ENCODE measurements at regions not wholly inside any gene's neighbourhood (a gene's known extent, or its start where the extent isn't known, plus 50 kb on each side); places are given as distances from the start of the nearest gene placed in this dataset.
"Not testable (repeated sequence)": the region's sequence is repeated elsewhere in the genome, so short reads cannot be mapped to it uniquely, and the experiment has no call there.

GRCh38 chr6:163863565-163863964 is 449.0 kb downstream of the QKI start:
- H3K4me3 ChIP-seq (ENCODE audit: low read length): no peak overlapping the region
- H3K9ac ChIP-seq (ENCODE audit: low read depth, low read length): no peak overlapping the region
- no peak overlapping the region for H3K27ac ChIP-seq (ENCODE audit: low read depth, low read length)
- WGBS: 64% methylated on average over 6 of the region's 6 CpGs
- H3K36me3 ChIP-seq (ENCODE audit: insufficient read depth, low read length): no peaks in the 10 kb centered on the region
- no peaks in the 10 kb centered on the region for H3K9me3 ChIP-seq (ENCODE audit: insufficient read depth, low read depth, low read length)
- H3K4me1 ChIP-seq (ENCODE audit: insufficient read depth, low read length): 0 out of 2 replicates have a peak, but pooled peaks cover 4% of the 10 kb centered on the region
- H3K27me3 ChIP-seq (ENCODE audit: insufficient read depth, low read length): no peaks in the 10 kb centered on the region

DNA sequence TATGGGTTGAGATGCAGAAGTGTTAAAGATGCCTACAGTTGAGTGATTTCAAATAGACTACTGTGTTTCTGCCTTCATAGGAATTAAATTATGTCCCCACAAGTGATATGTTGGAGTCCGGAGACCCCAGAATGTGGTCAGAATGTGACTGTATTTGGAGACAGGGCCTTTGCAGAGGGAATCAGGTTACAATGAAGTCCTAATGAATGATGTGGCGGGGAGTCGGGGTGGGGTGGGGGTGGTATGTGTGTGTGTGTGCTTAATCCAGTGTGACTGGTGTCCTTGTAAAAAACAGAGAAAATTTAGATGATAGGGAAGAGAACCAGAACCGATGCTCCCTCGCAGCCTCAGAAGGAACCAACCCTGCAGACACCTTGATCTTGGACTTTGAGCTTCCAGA is 448.2 kb downstream of the QKI start:
- no peaks in the 10 kb centered on the region for H3K27me3 ChIP-seq (ENCODE audit: insufficient read depth, low read length)
- H3K36me3 ChIP-seq (ENCODE audit: insufficient read depth, low read length): no peaks in the 10 kb centered on the region
- WGBS: 88% methylated on average over 5 of the region's 5 CpGs
- H3K4me1 ChIP-seq (ENCODE audit: insufficient read depth, low read length): 0 out of 2 replicates have a peak, but pooled peaks cover 2% of the 10 kb centered on the region
- H3K9me3 ChIP-seq (ENCODE audit: insufficient read depth, low read depth, low read length): no peaks in the 10 kb centered on the region
- H3K4me3 ChIP-seq (ENCODE audit: low read length): no peak overlapping the region
- no peak overlapping the region for H3K9ac ChIP-seq (ENCODE audit: low read depth, low read length)
- H3K27ac ChIP-seq (ENCODE audit: low read depth, low read length): no peak overlapping the region

- H3K9ac ChIP-seq (ENCODE audit: low read depth, low read length): no peak overlapping the region
- H3K4me3 ChIP-seq (ENCODE audit: low read length): no peak overlapping the region
- H3K27ac ChIP-seq (ENCODE audit: low read depth, low read length): no peak overlapping the region
- no peaks in the 10 kb centered on the region for H3K9me3 ChIP-seq (ENCODE audit: insufficient read depth, low read depth, low read length)
- H3K4me1 ChIP-seq (ENCODE audit: insufficient read depth, low read length): no peaks in the 10 kb centered on the region
- no peaks in the 10 kb centered on the region for H3K27me3 ChIP-seq (ENCODE audit: insufficient read depth, low read length)
- WGBS: 96% methylated on average over 8 of the region's 8 CpGs
- H3K36me3 ChIP-seq (ENCODE audit: insufficient read depth, low read length): no peaks in the 10 kb centered on the region
These were observed 447.1 kb downstream of the QKI start for GRCh38 chr6:163861627-163862026.

DNA sequence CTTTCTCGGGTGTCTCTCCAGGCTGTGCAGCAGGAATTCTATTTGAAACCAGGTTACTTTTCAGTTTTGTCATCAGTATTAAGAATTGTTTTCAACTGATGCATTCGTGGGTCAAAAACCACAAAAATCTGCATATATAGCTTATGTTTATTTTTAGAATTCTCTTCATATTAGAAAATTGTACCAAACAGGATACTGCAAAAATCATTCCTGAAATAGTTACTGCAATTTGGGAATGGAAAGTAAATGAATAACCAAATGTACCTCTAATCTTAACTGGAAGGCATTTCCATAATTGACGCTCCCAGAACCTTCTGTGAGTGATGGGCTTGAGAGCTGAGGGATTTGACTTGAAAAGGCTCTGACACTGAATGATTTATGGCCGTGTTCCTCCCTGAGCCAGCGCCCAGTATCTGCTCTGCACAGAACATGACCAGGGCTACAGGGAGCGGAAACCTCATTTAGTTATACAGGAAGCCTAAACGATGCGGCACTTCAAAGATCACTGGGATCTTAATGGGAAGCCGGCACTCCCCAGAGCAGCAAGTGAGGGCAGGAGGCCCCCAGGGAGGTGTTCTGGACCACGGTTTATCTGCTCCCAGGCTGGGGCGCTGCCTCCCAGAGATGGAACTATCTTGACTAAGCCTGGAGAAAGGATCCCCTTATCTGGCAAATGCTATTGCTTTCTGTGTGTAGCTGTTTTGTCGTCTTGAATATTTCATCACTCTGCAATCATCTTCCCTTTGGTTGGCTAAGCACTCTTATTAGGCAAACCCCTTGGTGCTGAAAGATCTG is 446.0 kb downstream of the QKI start:
- Histone ChIP-seq H3K9me3 (ENCODE audit: insufficient read depth, low read depth, low read length) (no peaks in the 10 kb centered on the region), H3K9ac (ENCODE audit: low read depth, low read length) (no peak overlapping the region), H3K27me3 (ENCODE audit: insufficient read depth, low read length) (no peaks in the 10 kb centered on the region), H3K4me3 (ENCODE audit: low read length) (no peak overlapping the region), H3K4me1 (ENCODE audit: insufficient read depth, low read length) (no peaks in the 10 kb centered on the region; the same call in 1 of the 2 replicates), H3K27ac (ENCODE audit: low read depth, low read length) (no peak overlapping the region), H3K36me3 (ENCODE audit: insufficient read depth, low read length) (no peaks in the 10 kb centered on the region)
- 85% methylated on average over 12 of the region's 12 CpGs for WGBS

DNA sequence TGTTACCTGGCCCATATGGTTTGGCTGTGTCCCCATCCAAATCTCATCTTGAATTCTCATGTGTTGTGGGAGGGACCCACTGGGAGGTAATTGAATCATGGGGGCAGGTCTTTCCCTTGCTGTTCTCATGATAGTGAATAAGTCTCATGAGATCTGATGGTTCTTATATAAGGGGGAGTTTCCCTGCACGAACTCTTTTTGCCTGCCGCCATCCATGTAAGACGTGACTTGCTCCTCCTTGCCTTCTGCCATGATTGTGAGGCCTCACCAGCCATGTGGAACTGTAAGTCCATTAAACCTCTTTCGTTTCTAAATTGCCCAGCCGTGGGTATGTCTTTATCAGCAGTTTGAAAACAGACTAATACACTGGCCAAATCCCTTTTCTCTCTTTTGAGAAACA is 444.4 kb downstream of the QKI start:
- WGBS: 93% methylated on average over 5 of the region's 5 CpGs
- not testable (repeated sequence) for H3K27me3 ChIP-seq (ENCODE audit: insufficient read depth, low read length); H3K9ac ChIP-seq (ENCODE audit: low read depth, low read length); H3K36me3 ChIP-seq (ENCODE audit: insufficient read depth, low read length); H3K9me3 ChIP-seq (ENCODE audit: insufficient read depth, low read depth, low read length); H3K27ac ChIP-seq (ENCODE audit: low read depth, low read length); H3K4me3 ChIP-seq (ENCODE audit: low read length); H3K4me1 ChIP-seq (ENCODE audit: insufficient read depth, low read length)

- Histone ChIP-seq H3K9me3 (ENCODE audit: insufficient read depth, low read depth, low read length) (no peaks in the 10 kb centered on the region), H3K4me3 (ENCODE audit: low read length) (no peak overlapping the region), H3K27ac (ENCODE audit: low read depth, low read length) (no peak overlapping the region), H3K36me3 (ENCODE audit: insufficient read depth, low read length) (no peaks in the 10 kb centered on the region), H3K9ac (ENCODE audit: low read depth, low read length) (no peak overlapping the region), H3K4me1 (ENCODE audit: insufficient read depth, low read length) (no peaks in the 10 kb centered on the region; the same call in 1 of the 2 replicates), H3K27me3 (ENCODE audit: insufficient read depth, low read length) (no peaks in the 10 kb centered on the region)
- 86% methylated on average over 2 of the region's 2 CpGs for WGBS
These were observed 442.9 kb downstream of the QKI start for GRCh38 chr6:163857421-163857820.

DNA sequence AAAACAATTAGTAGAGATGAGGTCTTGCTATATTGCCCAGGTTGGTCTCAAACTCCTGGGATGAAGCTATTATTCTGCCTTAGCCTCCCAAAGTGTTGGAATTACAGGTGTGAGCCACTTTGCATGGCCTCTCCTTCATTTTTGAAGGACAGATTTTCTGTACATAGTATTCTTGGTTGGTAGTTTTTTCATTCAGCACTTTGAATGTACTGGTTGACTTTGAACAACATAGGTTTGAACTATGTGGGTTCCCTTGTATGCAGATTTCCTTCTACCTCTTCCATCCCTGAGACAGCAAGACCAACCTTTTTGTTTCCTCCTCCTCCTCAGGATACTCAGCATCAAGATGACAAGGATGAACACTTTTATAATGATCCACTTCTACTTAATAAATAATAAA is 436.4 kb downstream of the QKI start:
- no peak overlapping the region for H3K4me3 ChIP-seq (ENCODE audit: low read length)
- no peaks in the 10 kb centered on the region for H3K27me3 ChIP-seq (ENCODE audit: insufficient read depth, low read length)
- no peaks in the 10 kb centered on the region; the same call in 1 of the 2 replicates for H3K4me1 ChIP-seq (ENCODE audit: insufficient read depth, low read length)
- H3K9ac ChIP-seq (ENCODE audit: low read depth, low read length): no peak overlapping the region
- H3K9me3 ChIP-seq (ENCODE audit: insufficient read depth, low read depth, low read length): peaks cover 13% of the 10 kb centered on the region; the same call in 1 of the 2 replicates
- no peaks in the 10 kb centered on the region for H3K36me3 ChIP-seq (ENCODE audit: insufficient read depth, low read length)
- no peak overlapping the region for H3K27ac ChIP-seq (ENCODE audit: low read depth, low read length)

DNA sequence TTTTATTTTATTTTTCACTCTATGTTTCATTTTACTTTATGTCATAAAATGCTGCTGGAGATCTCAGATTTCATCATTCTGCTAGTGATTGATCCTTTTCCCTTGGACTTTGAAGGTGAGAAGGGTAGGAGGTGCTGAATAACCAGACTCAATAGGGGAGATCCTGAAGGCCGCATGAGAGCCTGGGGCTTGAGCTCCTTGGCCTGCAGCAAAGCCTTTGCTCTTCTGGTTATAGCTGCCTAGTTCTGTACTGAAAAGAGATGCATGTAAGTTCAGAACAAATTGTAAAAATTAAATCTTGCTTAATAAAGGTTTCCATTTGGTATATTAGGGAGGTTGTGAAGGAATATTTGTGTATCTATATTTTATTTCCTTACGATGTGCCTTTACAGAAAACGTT is 430.2 kb downstream of the QKI start:
- H3K4me3 ChIP-seq (ENCODE audit: low read length): no peak overlapping the region
- no peaks in the 10 kb centered on the region for H3K4me1 ChIP-seq (ENCODE audit: insufficient read depth, low read length)
- WGBS: 83% methylated on average over 3 of the region's 3 CpGs
- H3K9ac ChIP-seq (ENCODE audit: low read depth, low read length): no peak overlapping the region
- H3K36me3 ChIP-seq (ENCODE audit: insufficient read depth, low read length): no peaks in the 10 kb centered on the region
- peaks cover 11% of the 10 kb centered on the region for H3K9me3 ChIP-seq (ENCODE audit: insufficient read depth, low read depth, low read length)
- no peak overlapping the region for H3K27ac ChIP-seq (ENCODE audit: low read depth, low read length)
- no peaks in the 10 kb centered on the region for H3K27me3 ChIP-seq (ENCODE audit: insufficient read depth, low read length)

- Histone ChIP-seq H3K27ac (ENCODE audit: low read depth, low read length) (no peak overlapping the region), H3K36me3 (ENCODE audit: insufficient read depth, low read length) (no peaks in the 10 kb centered on the region), H3K27me3 (ENCODE audit: insufficient read depth, low read length) (no peaks in the 10 kb centered on the region), H3K4me3 (ENCODE audit: low read length) (no peak overlapping the region), H3K9ac (ENCODE audit: low read depth, low read length) (no peak overlapping the region), H3K4me1 (ENCODE audit: insufficient read depth, low read length) (no peaks in the 10 kb centered on the region), H3K9me3 (ENCODE audit: insufficient read depth, low read depth, low read length) (peaks cover 11% of the 10 kb centered on the region)
- WGBS: 95% methylated on average over 7 of the region's 7 CpGs
These were observed 429.8 kb downstream of the QKI start for GRCh38 chr6:163844357-163844756.

GRCh38 chr6:163843218-163843617 is 428.7 kb downstream of the QKI start:
- H3K4me1 ChIP-seq (ENCODE audit: insufficient read depth, low read length): no peaks in the 10 kb centered on the region
- H3K27me3 ChIP-seq (ENCODE audit: insufficient read depth, low read length): no peaks in the 10 kb centered on the region
- H3K9me3 ChIP-seq (ENCODE audit: insufficient read depth, low read depth, low read length): peaks cover 11% of the 10 kb centered on the region
- 46% methylated on average over 1 of the region's 3 CpGs for WGBS
- H3K9ac ChIP-seq (ENCODE audit: low read depth, low read length): no peak overlapping the region
- H3K4me3 ChIP-seq (ENCODE audit: low read length): no peak overlapping the region
- H3K36me3 ChIP-seq (ENCODE audit: insufficient read depth, low read length): no peaks in the 10 kb centered on the region
- H3K27ac ChIP-seq (ENCODE audit: low read depth, low read length): no peak overlapping the region

DNA sequence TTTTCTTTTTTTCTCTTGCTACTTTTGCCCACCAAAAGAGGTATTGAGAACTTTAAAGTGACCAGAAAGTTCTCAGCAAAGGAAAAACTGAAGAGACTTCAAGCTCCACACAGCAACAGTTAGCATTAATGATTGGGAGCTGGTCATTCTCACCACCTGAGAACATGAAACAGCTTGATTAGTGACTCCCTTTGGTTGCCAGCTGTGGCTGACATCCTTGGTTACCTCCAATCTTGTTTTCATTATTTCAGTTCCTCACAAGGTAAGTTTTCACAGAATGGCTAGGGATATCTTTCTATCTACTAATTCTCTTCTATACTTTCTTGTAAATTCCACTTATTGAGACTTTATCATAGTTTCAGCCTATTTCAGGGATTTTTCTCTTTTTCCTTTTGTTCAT is 427.9 kb downstream of the QKI start:
- Histone ChIP-seq H3K27me3 (ENCODE audit: insufficient read depth, low read length) (no peaks in the 10 kb centered on the region), H3K9me3 (ENCODE audit: insufficient read depth, low read depth, low read length) (peaks cover 11% of the 10 kb centered on the region), H3K4me1 (ENCODE audit: insufficient read depth, low read length) (0 out of 2 replicates have a peak, but pooled peaks cover 6% of the 10 kb centered on the region), H3K9ac (ENCODE audit: low read depth, low read length) (no peak overlapping the region), H3K4me3 (ENCODE audit: low read length) (no peak overlapping the region), H3K36me3 (ENCODE audit: insufficient read depth, low read length) (no peaks in the 10 kb centered on the region), H3K27ac (ENCODE audit: low read depth, low read length) (no peak overlapping the region)

DNA sequence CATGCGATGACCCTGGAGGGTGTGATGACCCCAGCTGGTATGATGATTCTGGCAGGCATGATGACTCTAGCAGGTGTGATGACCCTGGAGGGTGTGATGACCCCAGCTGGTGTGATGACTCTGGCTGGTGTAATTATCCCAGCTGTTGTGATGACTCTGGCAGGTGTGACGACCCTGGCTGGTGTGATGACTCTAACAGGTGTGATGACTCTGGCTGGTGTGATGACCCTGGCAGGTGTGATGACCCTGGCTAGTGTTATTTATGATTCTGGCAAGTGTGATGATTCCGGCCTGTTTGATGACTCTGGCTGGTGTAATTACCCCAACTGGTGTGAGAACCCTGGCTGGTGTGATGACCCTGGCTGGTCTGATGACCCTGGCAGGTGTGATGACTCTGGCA is 427.2 kb downstream of the QKI start:
- Histone ChIP-seq H3K27me3 (ENCODE audit: insufficient read depth, low read length) (no peaks in the 10 kb centered on the region), H3K9me3 (ENCODE audit: insufficient read depth, low read depth, low read length) (peaks cover 11% of the 10 kb centered on the region), H3K27ac (ENCODE audit: low read depth, low read length) (no peak overlapping the region), H3K9ac (ENCODE audit: low read depth, low read length) (no peak overlapping the region), H3K4me1 (ENCODE audit: insufficient read depth, low read length) (0 out of 2 replicates have a peak, but pooled peaks cover 8% of the 10 kb centered on the region), H3K4me3 (ENCODE audit: low read length) (no peak overlapping the region), H3K36me3 (ENCODE audit: insufficient read depth, low read length) (no peaks in the 10 kb centered on the region)
- WGBS: 93% methylated on average over 3 of the region's 3 CpGs

All from HUES64 (cell line).